Activated CD8-positive, alpha-beta memory T cell treated with anti-CD3 and anti-CD28 coated beads, Interleukin-2, amount 50 U/mL, for 24 hours (primary cell): ENCODE measurements at regions not wholly inside any gene's neighbourhood (a gene's known extent, or its start where the extent isn't known, plus 50 kb on each side); places are given as distances from the start of the nearest gene placed in this dataset.

Experiments
- DNase-seq: peaks from one replicate; pipeline ENCODE4 v3.0.0-alpha.2; 2020; ENCODE audit errors: extremely low read depth

GRCh38 chr11:16685914-16686313 lies 52.5 kb upstream of the C11orf58 start:
- no peak for DNase-seq

GRCh38 chr11:16678466-16679116 lies 59.9 kb upstream of the C11orf58 start:
- no peak for DNase-seq

- DNase-seq = no peak
Observed at GRCh38 chr11:16669799-16670415, 68.5 kb upstream of the C11orf58 start.

GRCh38 chr11:16632295-16633200 lies 105.9 kb upstream of the C11orf58 start:
- DNase-seq = no peak

- DNase-seq = no peak
Observed at GRCh38 chr11:16630651-16631050, 107.8 kb upstream of the C11orf58 start.

- DNase-seq = no peak
Observed at GRCh38 chr11:16618431-16618830, 120.0 kb upstream of the C11orf58 start.

- DNase-seq = no peak
Observed at GRCh38 chr11:16615480-16615879, 123.0 kb upstream of the C11orf58 start.

- DNase-seq = peak; percentile 28
Observed at GRCh38 chr11:16613512-16614381, 124.7 kb upstream of the C11orf58 start.

GRCh38 chr11:16613262-16613511 lies 125.3 kb upstream of the C11orf58 start:
- DNase-seq = no peak

- DNase-seq = no peak
Observed at GRCh38 chr11:16612566-16613261, 125.7 kb upstream of the C11orf58 start.

GRCh38 chr11:16611926-16612565 lies 126.4 kb upstream of the C11orf58 start:
- no peak for DNase-seq

GRCh38 chr11:16611401-16611921 lies 127.0 kb upstream of the C11orf58 start:
- DNase-seq = no peak

- no peak for DNase-seq
Observed at GRCh38 chr11:16610738-16611388, 127.6 kb upstream of the C11orf58 start.

GRCh38 chr11:16610213-16610737 lies 128.2 kb upstream of the C11orf58 start:
- DNase-seq = no peak

GRCh38 chr11:16609769-16610168 lies 128.7 kb upstream of the C11orf58 start:
- DNase-seq = no peak

- no peak for DNase-seq
Observed at GRCh38 chr11:16607675-16608644, 130.5 kb upstream of the C11orf58 start.

- DNase-seq = no peak
Observed at GRCh38 chr11:16606784-16607674, 131.4 kb upstream of the C11orf58 start.
